H1 (cell line): ENCODE measurements at regions not wholly inside any gene's neighbourhood (a gene's known extent, or its start where the extent isn't known, plus 50 kb on each side); places are given as distances from the start of the nearest gene placed in this dataset.

Experiments used
- ATF2 ChIP-seq: IDR thresholded peaks from 2 replicates; pipeline ENCODE4 v1.6.1; 2012; ENCODE audit warnings: low read length, inconsistent platforms
- ATF3 ChIP-seq: IDR thresholded peaks from 2 replicates; pipeline ENCODE4 v1.6.1; 2011; ENCODE audit warnings: low read depth, mild to moderate bottlenecking, low read length; ENCODE audit not compliant: insufficient read depth
- EP300 ChIP-seq, 2 experiments: IDR thresholded peaks; 1 replicate in 1 of 2; 2 replicates in 1 of 2; pipeline ENCODE4 v1.6.1; 2011 to 2012; ENCODE audit warnings: low read depth in 2 of 2, low read length in 2 of 2, mild to moderate bottlenecking in 2 of 2, borderline replicate concordance in 1 of 2, inconsistent platforms in 1 of 2, moderate library complexity in 1 of 2
- GABPA ChIP-seq: IDR thresholded peaks from 2 replicates; pipeline ENCODE4 v1.6.1; 2011; ENCODE audit warnings: mild to moderate bottlenecking, low read length, moderate library complexity, borderline replicate concordance; ENCODE audit not compliant: insufficient read depth
- JUN ChIP-seq: IDR thresholded peaks from 2 replicates; pipeline ENCODE4 v1.6.1; 2011; ENCODE audit warnings: low read depth, mild to moderate bottlenecking, improper control_type of control experiment, low read length
- JUND ChIP-seq: IDR thresholded peaks from 2 replicates; pipeline ENCODE4 v1.6.1; 2011; ENCODE audit warnings: mild to moderate bottlenecking, improper control_type of control experiment, low read length
- MAFK ChIP-seq: IDR thresholded peaks from 2 replicates; pipeline ENCODE4 v1.6.1; 2012; ENCODE audit warnings: low read depth, mild to moderate bottlenecking, improper control_type of control experiment, low read length
- PHF8 ChIP-seq: fragments of 200-600 bp; sonication (generic); conservative IDR thresholded peaks from 2 replicates; pipeline ENCODE4 v1.7.1; 2012; ENCODE audit warnings: low read depth, mild to moderate bottlenecking, inconsistent platforms, low read length, moderate library complexity
- POLR2A ChIP-seq, 2 experiments: IDR thresholded peaks; 1 replicate in 1 of 2; 2 replicates in 1 of 2; pipeline ENCODE4 v1.6.1; 2011; ENCODE audit warnings: low read depth in 2 of 2, low read length in 2 of 2, mild to moderate bottlenecking in 2 of 2; ENCODE audit errors: control extremely low read depth in 1 of 2
- POLR2AphosphoS5 ChIP-seq: IDR thresholded peaks from 2 replicates; pipeline ENCODE4 v1.6.1; 2011; ENCODE audit warnings: low read depth, low read length
- RNF2 ChIP-seq: fragments of 200-900, 300-1000 bp; sonication (generic); IDR thresholded peaks from 2 replicates; pipeline ENCODE4 v1.7.1; 2016; ENCODE audit warnings: borderline replicate concordance, low read depth, mild to moderate bottlenecking, antibody characterized with exemption, low read length; ENCODE audit not compliant: poor library complexity, severe bottlenecking; ENCODE audit errors: missing control alignments
- SP2 ChIP-seq: IDR thresholded peaks from 2 replicates; pipeline ENCODE4 v1.6.1; 2012; ENCODE audit warnings: mild to moderate bottlenecking, low read length, inconsistent platforms
- TBP ChIP-seq: IDR thresholded peaks from 2 replicates; pipeline ENCODE4 v1.6.1; 2011; ENCODE audit warnings: low read depth, low read length, improper control_type of control experiment
- TF ChIP-seq, protein P1 (sequence below), 3 experiments: IDR thresholded peaks; 1 replicate in 2 of 3; 2 replicates in 1 of 3; pipeline versions ENCODE4 v1.5.1 to v1.6.1; 2011; ENCODE audit warnings: low read length in 3 of 3, mild to moderate bottlenecking in 3 of 3, inconsistent platforms in 2 of 3, low read depth in 1 of 3, moderate library complexity in 1 of 3; ENCODE audit not compliant: insufficient read depth in 1 of 3; ENCODE audit errors: control extremely low read depth in 1 of 3

DNA sequence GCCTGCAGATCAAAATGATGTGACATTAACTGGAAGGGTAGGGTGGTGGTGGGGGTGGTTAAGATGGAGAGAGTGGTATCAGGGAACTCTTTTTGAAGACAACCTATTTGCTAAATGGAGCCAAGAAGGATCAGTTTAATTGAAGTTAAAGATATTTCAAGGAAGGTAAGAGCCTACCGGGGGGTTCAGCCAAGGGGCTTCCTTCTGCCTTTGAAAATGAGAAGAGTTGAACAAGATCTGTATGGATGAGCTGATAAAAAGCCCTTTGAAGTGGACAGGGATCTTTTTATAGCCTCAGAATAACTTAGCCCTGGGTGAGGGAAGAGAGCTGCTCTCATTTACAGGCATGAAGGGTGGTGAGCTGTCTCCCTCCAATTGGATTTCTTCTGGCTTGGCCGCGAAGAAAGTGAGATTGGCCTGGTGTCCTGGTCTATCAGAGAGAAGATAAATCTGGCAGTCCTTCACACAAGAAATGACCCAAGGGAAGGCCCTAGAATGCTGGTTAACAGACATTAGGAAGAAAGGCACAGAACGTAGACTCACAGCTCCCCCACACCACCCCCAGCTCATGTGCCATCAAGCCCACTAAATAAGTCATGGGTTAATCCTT lies 439.8 kb downstream of the TNS1 start:
- TF ChIP-seq GABPA (no peak), JUND (no peak), ATF3 (no peak), SP2 (no peak), TBP (no peak), EP300 (IDR thresholded peaks at IDR 0.05; ENCODE audit: borderline replicate concordance in 1 of 2, low read depth in 2 of 2, low read length in 2 of 2) (no peak), PHF8 (no peak), JUN (no peak), POLR2A (IDR thresholded peaks at IDR 0.05; ENCODE audit: control extremely low read depth in 1 of 2, low read depth in 2 of 2, low read length in 2 of 2) (no peak), RNF2 (no peak), ATF2 (no peak), POLR2AphosphoS5 (no peak), MAFK (no peak)
- TF ChIP-seq, protein P1, sequence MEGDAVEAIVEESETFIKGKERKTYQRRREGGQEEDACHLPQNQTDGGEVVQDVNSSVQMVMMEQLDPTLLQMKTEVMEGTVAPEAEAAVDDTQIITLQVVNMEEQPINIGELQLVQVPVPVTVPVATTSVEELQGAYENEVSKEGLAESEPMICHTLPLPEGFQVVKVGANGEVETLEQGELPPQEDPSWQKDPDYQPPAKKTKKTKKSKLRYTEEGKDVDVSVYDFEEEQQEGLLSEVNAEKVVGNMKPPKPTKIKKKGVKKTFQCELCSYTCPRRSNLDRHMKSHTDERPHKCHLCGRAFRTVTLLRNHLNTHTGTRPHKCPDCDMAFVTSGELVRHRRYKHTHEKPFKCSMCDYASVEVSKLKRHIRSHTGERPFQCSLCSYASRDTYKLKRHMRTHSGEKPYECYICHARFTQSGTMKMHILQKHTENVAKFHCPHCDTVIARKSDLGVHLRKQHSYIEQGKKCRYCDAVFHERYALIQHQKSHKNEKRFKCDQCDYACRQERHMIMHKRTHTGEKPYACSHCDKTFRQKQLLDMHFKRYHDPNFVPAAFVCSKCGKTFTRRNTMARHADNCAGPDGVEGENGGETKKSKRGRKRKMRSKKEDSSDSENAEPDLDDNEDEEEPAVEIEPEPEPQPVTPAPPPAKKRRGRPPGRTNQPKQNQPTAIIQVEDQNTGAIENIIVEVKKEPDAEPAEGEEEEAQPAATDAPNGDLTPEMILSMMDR (IDR thresholded peaks at IDR 0.05; ENCODE audit: control extremely low read depth in 1 of 3, insufficient read depth in 1 of 3, low read depth in 1 of 3, low read length in 3 of 3) = no peak
